ENCODE measurements at regions not wholly inside any gene's neighbourhood (a gene's known extent, or its start where the extent isn't known, plus 50 kb on each side); places are given as distances from the start of the nearest gene placed in this dataset.

GRCh38 chr4:20333141-20333715, 81.5 kb downstream of the SLIT2 start:
- no peak for TF ChIP-seq CTCF (IDR thresholded peaks at IDR 0.05; ENCODE audit: low read depth, low read length)
- no peak overlapping the region for H3K4me3 ChIP-seq (ENCODE audit: low read depth, low read length)

DNA sequence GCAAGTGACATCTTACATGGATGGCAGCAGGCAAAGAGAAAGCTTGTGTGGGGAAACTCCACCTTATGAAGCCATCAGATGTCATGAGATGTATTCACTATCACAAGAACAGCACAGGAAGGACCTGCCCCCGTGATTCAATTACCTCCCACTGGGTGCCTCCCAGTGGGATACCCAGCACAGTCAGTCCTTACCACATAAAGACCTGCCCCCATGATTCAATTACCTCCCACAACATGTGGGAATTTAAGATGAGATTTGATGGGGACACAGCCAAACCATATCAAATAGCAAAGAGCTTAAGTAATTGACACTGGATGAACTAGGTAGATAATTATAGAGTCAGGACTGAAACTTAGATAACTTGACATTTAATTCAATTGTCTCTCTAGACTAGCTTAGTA, 85.6 kb downstream of the SLIT2 start:
- TF ChIP-seq CTCF (IDR thresholded peaks at IDR 0.05; ENCODE audit: low read depth, low read length), result no peak
- H3K4me3 ChIP-seq (ENCODE audit: low read depth, low read length), result no peak overlapping the region

- no peak overlapping the region for H3K4me3 ChIP-seq (ENCODE audit: low read depth, low read length)
- no peak for TF ChIP-seq CTCF (IDR thresholded peaks at IDR 0.05; ENCODE audit: low read depth, low read length)
Measured at GRCh38 chr4:20338841-20339240, 87.1 kb downstream of the SLIT2 start.

DNA sequence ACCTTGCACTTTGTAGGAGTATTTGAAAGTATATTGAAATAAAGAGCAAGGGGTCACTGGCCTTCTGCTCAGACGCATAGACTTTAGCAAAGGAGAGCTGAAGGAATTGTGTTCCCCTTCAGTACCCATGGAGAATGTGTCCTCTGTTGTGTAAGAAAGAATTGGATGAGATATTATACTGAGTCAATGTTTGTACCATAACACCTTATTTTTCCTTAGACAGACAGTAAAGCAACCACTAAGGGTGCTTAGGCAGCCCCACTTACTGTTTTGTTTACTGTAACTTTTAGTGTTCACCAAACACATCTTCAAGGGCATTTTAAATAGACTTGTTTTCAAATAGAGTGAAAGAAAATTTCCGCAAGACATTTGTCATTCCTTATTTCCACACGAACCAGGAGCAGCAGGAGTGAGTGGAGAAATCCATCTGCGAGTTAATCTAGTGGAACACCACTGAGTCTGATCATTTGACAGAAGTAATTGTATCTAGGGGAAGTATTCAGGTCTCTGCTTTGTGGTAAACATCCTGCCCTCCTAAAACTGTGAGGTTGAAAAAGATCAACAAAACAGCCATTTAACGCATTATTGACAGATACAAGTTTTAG, 89.5 kb downstream of the SLIT2 start:
- no peak for TF ChIP-seq CTCF (IDR thresholded peaks at IDR 0.05; ENCODE audit: low read depth, low read length)
- no peak overlapping the region for H3K4me3 ChIP-seq (ENCODE audit: low read depth, low read length)

GRCh38 chr4:20347531-20347930, 95.8 kb downstream of the SLIT2 start:
- TF ChIP-seq CTCF (IDR thresholded peaks at IDR 0.05; ENCODE audit: low read depth, low read length), result no peak
- no peak overlapping the region for H3K4me3 ChIP-seq (ENCODE audit: low read depth, low read length)

- no peak for TF ChIP-seq CTCF (IDR thresholded peaks at IDR 0.05; ENCODE audit: low read depth, low read length)
- H3K4me3 ChIP-seq (ENCODE audit: low read depth, low read length), result no peak overlapping the region
Measured at GRCh38 chr4:20348411-20348810, 96.7 kb downstream of the SLIT2 start.

DNA sequence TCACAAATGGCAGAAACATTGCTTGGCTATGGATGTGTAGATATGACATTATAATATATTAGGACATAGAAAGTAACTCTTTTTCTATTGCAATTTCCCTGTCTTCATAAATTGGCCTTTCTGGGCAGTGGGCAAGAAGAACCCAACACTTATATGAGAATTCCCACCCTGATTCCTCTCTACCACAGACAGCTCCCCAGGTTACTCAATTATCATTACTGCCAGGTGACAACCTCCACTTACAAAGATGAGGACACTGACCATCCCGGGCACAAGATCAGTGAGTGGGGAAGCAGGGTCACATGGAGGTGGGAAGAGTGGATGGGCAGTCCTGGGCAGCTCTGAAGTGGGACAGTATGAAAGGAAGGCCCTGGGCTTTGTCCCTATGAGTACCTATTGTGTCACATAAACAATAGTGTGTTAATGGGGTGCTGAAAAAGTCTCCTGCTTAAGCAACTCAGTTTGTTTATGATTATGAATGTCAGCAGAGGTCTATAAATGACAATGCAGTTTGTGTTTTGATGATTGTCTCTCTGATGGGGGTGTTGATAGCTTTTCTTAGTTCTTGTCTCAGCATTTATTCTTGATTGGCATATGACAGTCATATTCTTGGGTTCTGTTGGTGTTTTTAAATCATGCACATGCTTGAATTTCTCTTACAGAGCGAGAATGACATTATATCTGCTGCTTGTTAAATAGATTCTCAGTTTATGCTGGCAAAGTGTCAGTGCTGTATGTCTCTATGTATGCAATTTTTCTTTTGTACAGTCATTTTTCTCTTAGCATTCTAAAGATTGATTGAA, 99.9 kb downstream of the SLIT2 start:
- TF ChIP-seq CTCF (IDR thresholded peaks at IDR 0.05; ENCODE audit: low read depth, low read length), result no peak
- H3K4me3 ChIP-seq (ENCODE audit: low read depth, low read length), result no peak overlapping the region
